Right cardiac atrium (tissue), 5 donors: ENCODE measurements at regions not wholly inside any gene's neighbourhood (a gene's known extent, or its start where the extent isn't known, plus 50 kb on each side); places are given as distances from the start of the nearest gene placed in this dataset.

ENCODE experiments used
- ATAC-seq, 2 donors: fragments of 200-7000 bp; cut with Tn5 transposase; one replicate each; pipeline versions ENCODE4 v1.8.0 to v1.9.1; 2020; ENCODE audit warnings: moderate library complexity in 2 of 2, mild to moderate bottlenecking in 1 of 2
- DNase-seq, 3 donors: peaks; one replicate each; pipeline ENCODE4 v3.0.0-alpha.2; 2020
- H3K27ac ChIP-seq: one replicate; pipeline ENCODE4 v1.5.1; 2013; ENCODE audit warnings: mild to moderate bottlenecking, low read length, control low read depth, moderate library complexity
- H3K27me3 ChIP-seq: one replicate; pipeline ENCODE4 v1.6.1; 2013; ENCODE audit not compliant: control insufficient read depth, insufficient read depth
- H3K4me1 ChIP-seq: one replicate; pipeline ENCODE4 v1.6.1; 2013; ENCODE audit warnings: low read length; ENCODE audit not compliant: control insufficient read depth, insufficient read depth
- H3K4me3 ChIP-seq: one replicate; pipeline ENCODE4 v1.5.1; 2013; ENCODE audit warnings: low read length, control low read depth
- H3K9me3 ChIP-seq: one replicate; pipeline ENCODE4 v1.6.1; 2013; ENCODE audit warnings: low read length; ENCODE audit not compliant: control insufficient read depth
- WGBS: extraction: QIAGEN DNeasy Blood & Tissue Kit; methylation state at CpG from one replicate; pipeline ENCODE4 v1.1.7; 2013; 5-methylcytosine and 5-hydroxymethylcytosine counted together
- intact Hi-C, 4 donors: fragments of 100-400 bp; cut with DNase I; formaldehyde crosslinking; loops; one replicate each; pipeline versions ENCODE4 v1.11.0 to v1.14.0; 2022 to 2023
- donor health status: healthy with polysubstance abuse.
- donor health status: DM: no; HTN: yes; CAD: no.
- donor health status: DM: no; HTN: no; CAD: no.
- donor health status: DM: no; HTN: yes; CAD: no; lungs with severe emphysema.
- donor health status: DM: yes; HTN: yes; CAD: no.

DNA sequence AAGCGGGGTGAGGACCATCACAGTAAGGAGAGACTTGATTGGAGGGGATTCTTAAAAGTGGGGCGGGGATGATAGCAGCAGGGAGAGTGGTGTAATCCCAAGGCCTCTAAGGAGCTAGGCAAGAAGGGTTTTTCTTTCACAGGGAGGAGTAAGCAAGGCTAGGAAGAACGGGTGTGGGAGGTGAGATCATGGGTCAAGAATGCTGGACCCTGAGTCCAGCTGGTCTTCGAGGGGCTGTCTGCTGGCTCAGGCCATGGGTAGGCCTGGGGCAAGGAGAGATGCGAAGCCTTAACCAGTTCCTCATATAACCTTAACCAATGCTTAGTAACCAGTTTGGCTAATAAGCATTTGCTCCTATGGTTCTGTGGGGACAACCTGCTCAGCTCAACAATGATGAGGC is 599.1 kb downstream of the NPHP4 start:
- Histone ChIP-seq H3K4me1 (no peaks in the 10 kb centered on the region), H3K9me3 (no peaks in the 10 kb centered on the region), H3K27ac (no peak overlapping the region), H3K27me3 (no peaks in the 10 kb centered on the region), H3K4me3 (no peak overlapping the region)
- 60% methylated on average over 5 of the region's 5 CpGs for WGBS
- no peak for DNase-seq
- intact Hi-C loops: no loop called here
- ATAC-seq: no peak

DNA sequence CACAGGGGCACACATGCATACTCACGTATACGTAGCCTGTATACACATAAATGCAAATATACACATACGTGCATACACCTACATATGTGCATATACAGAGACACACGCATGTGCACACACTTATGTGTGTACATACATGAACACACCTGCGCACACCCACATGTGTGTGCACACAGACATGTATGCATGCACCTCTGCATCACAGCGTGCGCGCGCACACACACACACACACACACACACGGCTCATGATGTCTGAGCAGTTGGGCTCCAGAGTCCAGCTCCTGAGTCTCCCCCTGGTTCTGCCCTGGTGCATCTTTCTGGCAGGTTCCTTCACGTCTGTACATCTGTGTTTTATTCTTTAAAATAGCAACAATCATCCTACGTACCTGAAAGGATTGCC is 600.5 kb downstream of the NPHP4 start:
- ATAC-seq (no peak), DNase-seq (no peak)
- Histone ChIP-seq H3K27ac (no peak overlapping the region), H3K9me3 (no peaks in the 10 kb centered on the region), H3K27me3 (no peaks in the 10 kb centered on the region), H3K4me3 (no peak overlapping the region), H3K4me1 (no peaks in the 10 kb centered on the region)
- 91% methylated on average over 12 of the region's 12 CpGs for WGBS
- intact Hi-C loops: no loop called here

DNA sequence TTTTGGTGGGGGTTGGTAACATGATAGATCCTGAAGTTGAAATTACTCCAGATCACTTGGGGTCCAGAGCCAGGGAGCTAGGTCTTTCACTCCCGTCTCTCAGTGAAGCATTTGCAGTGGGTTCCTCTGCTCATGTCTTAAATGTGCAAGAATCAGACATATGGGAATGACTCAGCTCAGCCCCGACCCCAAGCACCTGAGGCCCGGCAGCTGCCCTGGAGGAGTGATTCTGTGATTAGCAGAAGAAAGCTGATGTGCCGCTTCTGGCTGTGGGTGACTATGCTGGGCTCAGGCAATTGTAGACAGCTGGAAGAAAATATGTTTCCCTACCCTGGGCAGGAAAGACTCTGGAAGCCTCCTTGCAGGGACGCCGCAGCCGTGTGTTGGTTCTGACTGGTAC is 601.7 kb downstream of the NPHP4 start:
- WGBS: 61% methylated on average over 7 of the region's 7 CpGs
- H3K4me1 ChIP-seq: no peaks in the 10 kb centered on the region
- no peak for ATAC-seq
- no peaks in the 10 kb centered on the region for H3K27me3 ChIP-seq
- DNase-seq: no peak
- no peak overlapping the region for H3K4me3 ChIP-seq
- intact Hi-C loops: no loop called here
- no peak overlapping the region for H3K27ac ChIP-seq
- no peaks in the 10 kb centered on the region for H3K9me3 ChIP-seq

DNA sequence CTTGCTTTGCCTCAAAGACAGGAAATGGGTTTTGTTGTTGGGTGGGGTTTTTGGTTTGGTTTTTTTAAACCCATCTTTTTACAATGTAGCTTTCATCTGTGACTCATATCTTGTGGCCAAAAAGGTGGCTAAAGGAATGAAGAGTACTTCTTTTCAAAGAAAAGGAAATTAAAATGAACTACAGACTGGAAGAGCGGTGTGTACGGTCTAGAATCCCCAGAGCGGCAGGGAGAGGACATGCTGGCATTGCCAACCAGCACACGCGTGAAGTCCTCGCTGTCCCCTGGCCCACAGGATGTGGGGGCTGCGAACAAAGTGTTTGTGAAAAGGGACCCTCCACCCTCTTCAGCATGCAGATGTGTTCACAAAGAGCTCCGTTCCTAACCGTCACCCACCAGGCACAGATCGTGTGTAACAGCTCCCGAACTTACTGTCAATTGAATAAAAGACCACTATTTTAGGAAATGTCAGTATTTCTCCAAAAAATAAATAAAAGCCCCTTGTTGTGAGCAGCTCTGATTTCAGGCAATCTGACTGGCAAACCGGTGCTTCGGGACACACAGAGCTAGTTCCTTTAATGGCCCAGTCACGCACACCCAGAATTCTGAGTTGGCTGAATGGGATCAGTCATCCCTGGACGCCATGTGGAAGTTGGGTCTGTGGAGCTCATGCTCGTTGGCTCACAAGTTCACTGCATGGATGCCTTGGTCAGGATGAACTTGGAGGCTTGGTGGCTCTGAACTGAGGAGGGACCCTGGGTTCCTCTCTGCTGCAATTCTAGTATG is 602.9 kb downstream of the NPHP4 start:
- no peak for ATAC-seq
- no peak for DNase-seq
- no peaks in the 10 kb centered on the region for H3K4me1 ChIP-seq
- WGBS: 79% methylated on average over 16 of the region's 16 CpGs
- intact Hi-C loops: loop anchor here in 1 of 4 donors (10.0 kb wide), 1 partner anchor 64 kb away; no protein-coding TSS in a partner anchor
- H3K9me3 ChIP-seq: no peaks in the 10 kb centered on the region
- H3K27me3 ChIP-seq: no peaks in the 10 kb centered on the region
- H3K27ac ChIP-seq: no peak overlapping the region
- H3K4me3 ChIP-seq: no peak overlapping the region

DNA sequence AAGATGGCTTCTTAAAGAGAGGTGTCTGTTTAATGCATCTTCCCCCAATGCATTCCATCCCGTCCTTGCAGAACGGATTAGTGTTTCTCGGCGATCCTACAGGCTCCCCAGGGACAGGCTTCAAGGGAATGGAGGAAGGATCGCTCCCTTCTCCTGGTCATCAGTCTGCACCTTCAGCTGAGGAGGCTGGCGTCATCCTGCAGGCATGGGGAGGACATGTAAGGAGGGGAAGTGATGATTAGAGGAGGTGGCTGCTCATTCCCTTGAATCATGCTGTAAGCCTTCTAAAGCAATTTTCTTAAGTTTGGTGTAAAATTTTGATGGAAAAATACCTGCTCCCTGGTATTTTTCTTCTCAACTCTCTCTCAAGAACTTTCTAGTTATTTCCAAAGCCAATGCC is 603.6 kb downstream of the NPHP4 start:
- H3K27me3 ChIP-seq: no peaks in the 10 kb centered on the region
- 51% methylated on average over 6 of the region's 6 CpGs for WGBS
- no peak overlapping the region for H3K27ac ChIP-seq
- H3K4me3 ChIP-seq: no peak overlapping the region
- no peaks in the 10 kb centered on the region for H3K9me3 ChIP-seq
- intact Hi-C loops: loop anchor here in 1 of 4 donors (10.0 kb wide), 1 partner anchor 64 kb away; no protein-coding TSS in a partner anchor
- DNase-seq: no peak
- no peaks in the 10 kb centered on the region for H3K4me1 ChIP-seq
- ATAC-seq: no peak

DNA sequence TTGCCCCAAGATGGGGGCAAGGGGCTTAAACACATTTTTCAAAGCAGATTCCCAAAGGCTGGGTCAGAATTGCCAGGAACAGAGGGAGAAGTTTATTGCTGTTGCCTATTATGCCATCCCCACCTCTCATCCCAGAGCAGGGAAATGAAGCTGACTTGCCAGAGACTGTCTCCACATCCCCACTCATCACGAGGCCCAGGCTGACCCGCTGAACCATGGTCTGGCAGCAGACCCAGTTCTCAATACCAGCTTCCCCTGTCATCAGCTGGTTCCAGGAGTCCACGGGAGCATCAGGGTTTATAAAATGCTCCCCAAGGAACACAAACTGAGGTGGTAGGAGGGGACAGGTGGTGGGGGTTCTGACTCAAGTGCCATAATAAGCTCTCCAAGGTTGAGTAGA is 605.9 kb downstream of the NPHP4 start:
- ATAC-seq (peak; percentile 42 to 79), DNase-seq (peak in 2 of 3 donors; percentile 66 to 70)
- intact Hi-C loops: loop anchor here in 1 of 4 donors (10.0 kb wide), 1 partner anchor 62 kb away; no protein-coding TSS in a partner anchor
- Histone ChIP-seq H3K27ac (no peak overlapping the region), H3K27me3 (no peaks in the 10 kb centered on the region), H3K4me1 (no peaks in the 10 kb centered on the region), H3K9me3 (no peaks in the 10 kb centered on the region), H3K4me3 (no peak overlapping the region)
- 58% methylated on average over 3 of the region's 3 CpGs for WGBS

DNA sequence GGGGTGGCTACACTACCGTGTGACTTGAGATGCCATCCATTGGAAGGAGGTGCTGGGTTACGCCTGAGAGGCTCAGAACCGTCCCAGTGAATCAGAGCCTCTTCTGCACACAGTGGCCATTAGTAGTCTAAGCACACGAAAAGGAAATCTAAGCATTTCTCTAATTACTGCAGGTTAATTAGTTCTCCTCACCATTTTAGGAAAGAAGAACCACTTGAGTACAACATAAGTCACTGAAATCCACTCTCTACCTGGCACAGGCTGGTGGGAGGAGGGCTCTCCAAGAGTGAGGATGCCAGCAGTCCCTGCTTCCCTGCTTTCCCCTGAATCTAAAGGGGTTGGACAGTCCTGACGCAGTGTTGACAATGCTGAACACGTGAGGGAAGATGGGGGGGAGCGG is 606.3 kb downstream of the NPHP4 start:
- H3K27ac ChIP-seq: no peak overlapping the region
- H3K27me3 ChIP-seq: no peaks in the 10 kb centered on the region
- intact Hi-C loops: loop anchor here in 1 of 4 donors (10.0 kb wide), 1 partner anchor 61 kb away; no protein-coding TSS in a partner anchor
- no peak for DNase-seq
- no peaks in the 10 kb centered on the region for H3K4me1 ChIP-seq
- 67% methylated on average over 7 of the region's 7 CpGs for WGBS
- no peak overlapping the region for H3K4me3 ChIP-seq
- no peak for ATAC-seq
- no peaks in the 10 kb centered on the region for H3K9me3 ChIP-seq

DNA sequence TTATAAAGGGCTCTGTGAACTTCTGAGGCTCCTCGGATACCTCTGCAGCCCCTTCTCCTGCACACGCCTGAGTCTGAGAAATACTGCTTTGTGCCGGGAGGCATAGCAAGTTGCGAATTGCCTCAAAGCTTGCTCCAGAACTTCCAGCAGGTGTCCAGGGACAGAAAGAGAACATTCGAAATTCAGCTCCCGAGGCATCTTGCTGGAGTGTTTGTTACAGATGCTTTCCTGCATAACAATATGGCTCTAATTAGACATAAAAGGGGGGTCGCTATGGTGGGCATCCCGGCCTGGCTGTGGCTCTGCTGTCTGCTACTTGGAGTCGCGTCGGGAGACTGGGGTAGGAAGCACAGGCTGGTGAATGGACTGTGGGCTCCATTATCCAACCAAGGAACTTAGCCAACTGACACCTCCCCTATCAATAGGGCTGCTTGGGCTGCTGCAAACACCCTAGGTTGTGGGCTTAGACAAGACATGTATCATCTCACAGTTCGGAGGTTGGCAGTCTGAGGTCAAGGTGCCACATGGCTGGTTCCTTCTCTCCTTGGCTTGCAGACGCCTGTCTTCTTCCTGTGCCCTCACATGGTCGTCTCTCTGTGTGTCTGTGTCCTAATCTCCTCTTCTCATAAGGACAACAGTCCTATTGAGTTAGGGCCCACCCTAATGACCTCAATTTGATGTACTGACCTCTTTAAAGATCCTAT is 607.0 kb downstream of the NPHP4 start:
- WGBS: 70% methylated on average over 14 of the region's 14 CpGs
- H3K4me3 ChIP-seq: no peak overlapping the region
- H3K27me3 ChIP-seq: no peaks in the 10 kb centered on the region
- no peak overlapping the region for H3K27ac ChIP-seq
- intact Hi-C loops: loop anchor here in 1 of 4 donors (10.0 kb wide), 1 partner anchor 60 kb away; no protein-coding TSS in a partner anchor
- ATAC-seq: no peak
- DNase-seq: no peak
- H3K9me3 ChIP-seq: no peaks in the 10 kb centered on the region
- no peaks in the 10 kb centered on the region for H3K4me1 ChIP-seq

DNA sequence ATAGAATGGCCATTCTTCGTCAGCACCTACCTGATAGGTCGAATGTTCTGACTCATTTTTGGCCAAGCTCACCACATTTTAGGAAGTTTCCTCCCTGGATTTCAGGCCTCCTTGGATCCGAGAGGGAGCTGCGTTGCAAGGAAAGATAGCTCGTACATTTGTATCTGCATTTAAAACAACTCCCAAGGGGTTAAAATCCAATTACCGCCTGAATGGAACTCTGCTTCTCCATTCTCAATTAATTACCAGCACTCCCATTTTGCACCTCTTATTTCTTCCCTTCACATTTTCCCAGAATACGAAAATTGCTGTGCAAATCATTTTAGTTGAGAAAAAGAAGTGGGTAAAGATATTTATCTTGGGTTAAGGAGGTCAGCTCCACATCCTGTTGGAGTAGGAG is 610.7 kb downstream of the NPHP4 start:
- no peak overlapping the region for H3K27ac ChIP-seq
- no peaks in the 10 kb centered on the region for H3K4me1 ChIP-seq
- ATAC-seq (no peak), DNase-seq (no peak)
- H3K9me3 ChIP-seq: no peaks in the 10 kb centered on the region
- intact Hi-C loops: loop anchor here in 1 of 4 donors (10.0 kb wide), 1 partner anchor 57 kb away; no protein-coding TSS in a partner anchor
- 71% methylated on average over 7 of the region's 7 CpGs for WGBS
- H3K4me3 ChIP-seq: no peak overlapping the region
- no peaks in the 10 kb centered on the region for H3K27me3 ChIP-seq

DNA sequence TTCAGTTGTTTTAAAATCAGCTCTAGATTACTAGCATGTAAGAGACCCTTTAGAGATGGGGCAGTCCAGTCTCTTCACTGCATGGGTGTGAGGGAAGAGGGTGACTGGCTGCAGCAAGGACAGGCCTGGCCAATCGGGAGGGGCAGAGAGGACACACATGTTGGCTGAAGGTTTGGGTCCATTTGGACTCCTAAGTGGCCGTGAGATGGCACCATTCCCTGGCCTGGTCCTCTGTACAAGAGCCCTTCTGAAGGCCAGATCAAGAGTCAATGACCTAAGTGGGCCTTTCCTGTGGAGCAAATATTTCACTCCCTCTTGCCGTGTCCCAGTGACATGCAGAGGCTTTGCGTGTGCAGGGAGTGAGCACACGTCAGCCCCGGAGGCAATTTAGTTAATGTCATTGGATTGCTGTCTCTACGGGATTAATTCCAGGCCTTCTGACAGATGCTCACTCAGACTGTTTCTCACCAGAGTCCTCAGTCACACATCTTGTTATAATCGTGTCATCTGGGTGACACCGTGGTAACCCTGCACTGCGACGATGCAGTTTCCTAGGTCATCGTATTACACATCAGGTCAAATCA is 613.0 kb downstream of the NPHP4 start:
- intact Hi-C loops: no loop called here
- Histone ChIP-seq H3K27me3 (no peaks in the 10 kb centered on the region), H3K27ac (no peak overlapping the region), H3K4me3 (no peak overlapping the region), H3K9me3 (no peaks in the 10 kb centered on the region), H3K4me1 (no peaks in the 10 kb centered on the region)
- DNase-seq (no peak), ATAC-seq (no peak)
- WGBS: 80% methylated on average over 12 of the region's 12 CpGs
